HEK293 (cell line): ENCODE measurements at regions not wholly inside any gene's neighbourhood (a gene's known extent, or its start where the extent isn't known, plus 50 kb on each side); places are given as distances from the start of the nearest gene placed in this dataset.

ENCODE experiments used
- CTCF ChIA-PET: fragments of 350-600 bp; formaldehyde crosslinking; extraction: SDS; loops from one replicate; lab custom pipeline; 2021; ENCODE audit warnings: antibody characterized with exemption; lab: Yijun Ruan, JAX
- POLR2A ChIA-PET: fragments of 300-600 bp; formaldehyde crosslinking; extraction: SDS; loops from one replicate; lab custom pipeline; 2020; ENCODE audit warnings: antibody characterized with exemption, inconsistent platforms; lab: Yijun Ruan, JAX
- H3K27ac ChIP-seq: fragments of 200-500 bp; sonication (Bioruptor generic); 2 replicates; pipeline ENCODE4 v1.5.1; 2014; ENCODE audit warnings: low read depth, low read length, control low read depth, inconsistent platforms; ENCODE audit errors: extremely low read depth
- H3K36me3 ChIP-seq, 2 experiments: fragments of 200-500 bp in 1 of 2; sonication (Bioruptor generic) in 1 of 2; 1 replicate in 1 of 2; 2 replicates in 1 of 2; pipeline ENCODE4 v1.5.1; 2014 to 2017; ENCODE audit warnings: inconsistent platforms in 2 of 2, low read length in 2 of 2; ENCODE audit not compliant: control insufficient read depth in 2 of 2, insufficient read depth in 1 of 2
- H3K4me1 ChIP-seq: fragments of 200-500 bp; sonication (Bioruptor generic); 2 replicates; pipeline ENCODE4 v1.5.1; 2014; ENCODE audit warnings: mild to moderate bottlenecking, low read length, inconsistent platforms; ENCODE audit not compliant: control insufficient read depth, insufficient read depth
- H3K4me3 ChIP-seq: 2 replicates; pipeline ENCODE4 v1.5.1; 2011; ENCODE audit warnings: low read depth, mild to moderate bottlenecking, control low read depth, low read length, moderate library complexity
- H3K9me3 ChIP-seq: fragments of 200-500 bp; sonication (Bioruptor generic); 2 replicates; pipeline ENCODE4 v1.5.1; 2014; ENCODE audit warnings: low read depth, low read length, inconsistent platforms; ENCODE audit not compliant: control insufficient read depth, insufficient read depth
- IKZF3 ChIP-seq: fragments of 450-650 bp; IDR thresholded peaks from 2 replicates; pipeline ENCODE4 v1.5.0; 2018; ENCODE audit warnings: missing biosample characterization, mild to moderate bottlenecking, missing genetic modification characterization, moderate library complexity
- TRIM28 ChIP-seq: IDR thresholded peaks from 2 replicates; pipeline ENCODE4 v1.6.1; 2011; ENCODE audit warnings: low read length, control low read depth, borderline replicate concordance
- ZBTB10 ChIP-seq: fragments of 450-650 bp; formaldehyde crosslinking; IDR thresholded peaks from 2 replicates; pipeline ENCODE4 v1.5.1; 2016; ENCODE audit warnings: missing biosample characterization, missing genetic modification characterization
- ZFP37 ChIP-seq: fragments of 450-650 bp; formaldehyde crosslinking; IDR thresholded peaks from 2 replicates; pipeline ENCODE4 v1.5.1; 2016; ENCODE audit warnings: missing biosample characterization, missing genetic modification characterization
- ZNF18 ChIP-seq: fragments of 450-650 bp; formaldehyde crosslinking; IDR thresholded peaks from 2 replicates; pipeline ENCODE4 v1.5.1; 2016; ENCODE audit warnings: missing biosample characterization, missing genetic modification characterization
- ZNF302 ChIP-seq: fragments of 450-650 bp; formaldehyde crosslinking; IDR thresholded peaks from 2 replicates; pipeline ENCODE4 v1.5.1; 2016; ENCODE audit warnings: missing biosample characterization, missing genetic modification characterization, low read depth
- ZNF561 ChIP-seq: fragments of 450-650 bp; IDR thresholded peaks from 2 replicates; pipeline ENCODE4 v1.5.1; 2018; ENCODE audit warnings: missing biosample characterization, missing genetic modification characterization, borderline replicate concordance
- ZNF580 ChIP-seq: fragments of 450-650 bp; formaldehyde crosslinking; IDR thresholded peaks from 2 replicates; pipeline ENCODE4 v1.5.1; 2016; ENCODE audit warnings: missing biosample characterization, missing genetic modification characterization
- ZNF654 ChIP-seq: fragments of 450-650 bp; formaldehyde crosslinking; IDR thresholded peaks from 2 replicates; pipeline ENCODE4 v1.5.1; 2016; ENCODE audit warnings: low read depth, missing biosample characterization, missing genetic modification characterization
- ZNF776 ChIP-seq: fragments of 450-650 bp; formaldehyde crosslinking; IDR thresholded peaks from 2 replicates; pipeline ENCODE4 v1.5.0; 2017; ENCODE audit warnings: missing biosample characterization, missing genetic modification characterization, borderline replicate concordance
- ZSCAN4 ChIP-seq: fragments of 450-650 bp; formaldehyde crosslinking; IDR thresholded peaks from 2 replicates; pipeline ENCODE4 v1.5.1; 2017; ENCODE audit warnings: missing biosample characterization, missing genetic modification characterization
- TF ChIP-seq, protein P1 (sequence below): fragments of 450-650 bp; formaldehyde crosslinking; IDR thresholded peaks from 2 replicates; pipeline ENCODE4 v1.5.1; 2016; ENCODE audit warnings: missing biosample characterization, missing genetic modification characterization

GRCh38 chr20:22315073-22315472 is 269.3 kb downstream of the FOXA2 start:
- no peak for TF ChIP-seq ZNF561 (tag by site-specific recombination)
- TF ChIP-seq ZBTB10 (tag by site-specific recombination) = no peak
- TF ChIP-seq, all 188 proteins: peak for 0
- Histone ChIP-seq H3K27ac (no peak overlapping the region), H3K36me3 (no peaks in the 10 kb centered on the region), H3K4me1 (no peaks in the 10 kb centered on the region), H3K4me3 (no peak overlapping the region), H3K9me3 (no peaks in the 10 kb centered on the region)
- POLR2A ChIA-PET = no interaction called here
- CTCF ChIA-PET = interaction anchor here (0.5 to 2.0 kb wide), 9 partner anchors 17 to 595 kb away, joined by 3 to 6 read pairs (median 4); no protein-coding TSS in a partner anchor

DNA sequence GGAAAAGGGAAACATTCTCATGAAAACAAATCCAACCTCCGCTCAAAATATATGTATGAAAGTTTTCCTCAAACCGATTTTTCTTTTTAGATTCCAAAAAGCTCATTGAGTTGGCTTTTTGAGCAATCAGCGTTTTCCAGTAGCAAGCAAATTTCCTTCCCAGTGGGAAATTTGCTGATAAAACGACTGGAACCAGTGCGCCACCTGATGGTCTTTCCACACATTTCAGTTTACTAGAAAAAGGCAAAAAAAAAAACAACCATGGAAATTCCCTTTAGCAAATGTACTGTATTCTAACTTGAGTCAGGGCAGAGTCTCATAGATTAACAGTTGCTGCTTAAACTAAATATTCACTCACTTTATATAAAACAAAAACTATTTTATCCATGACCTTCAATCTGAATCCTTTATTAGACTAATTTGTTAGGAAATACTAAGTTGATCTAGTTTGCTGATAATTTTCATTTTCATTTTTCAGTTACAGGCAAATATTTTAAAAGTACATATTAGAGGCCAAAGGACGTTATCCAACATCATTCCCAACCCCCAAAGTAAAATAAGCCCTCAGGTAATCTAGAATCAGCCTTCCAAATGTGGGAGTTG is 271.5 kb downstream of the FOXA2 start:
- TF ChIP-seq, protein P1, sequence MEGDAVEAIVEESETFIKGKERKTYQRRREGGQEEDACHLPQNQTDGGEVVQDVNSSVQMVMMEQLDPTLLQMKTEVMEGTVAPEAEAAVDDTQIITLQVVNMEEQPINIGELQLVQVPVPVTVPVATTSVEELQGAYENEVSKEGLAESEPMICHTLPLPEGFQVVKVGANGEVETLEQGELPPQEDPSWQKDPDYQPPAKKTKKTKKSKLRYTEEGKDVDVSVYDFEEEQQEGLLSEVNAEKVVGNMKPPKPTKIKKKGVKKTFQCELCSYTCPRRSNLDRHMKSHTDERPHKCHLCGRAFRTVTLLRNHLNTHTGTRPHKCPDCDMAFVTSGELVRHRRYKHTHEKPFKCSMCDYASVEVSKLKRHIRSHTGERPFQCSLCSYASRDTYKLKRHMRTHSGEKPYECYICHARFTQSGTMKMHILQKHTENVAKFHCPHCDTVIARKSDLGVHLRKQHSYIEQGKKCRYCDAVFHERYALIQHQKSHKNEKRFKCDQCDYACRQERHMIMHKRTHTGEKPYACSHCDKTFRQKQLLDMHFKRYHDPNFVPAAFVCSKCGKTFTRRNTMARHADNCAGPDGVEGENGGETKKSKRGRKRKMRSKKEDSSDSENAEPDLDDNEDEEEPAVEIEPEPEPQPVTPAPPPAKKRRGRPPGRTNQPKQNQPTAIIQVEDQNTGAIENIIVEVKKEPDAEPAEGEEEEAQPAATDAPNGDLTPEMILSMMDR (tag by site-specific recombination) = peak; percentile 25; the same call in 1 of the 2 replicates
- TF ChIP-seq ZNF654 (tag by site-specific recombination) (peak; percentile 69), IKZF3 (tag by site-specific recombination) (peak; percentile 84), ZNF580 (tag by site-specific recombination) (no peak)
- no peak overlapping the region for H3K4me3 ChIP-seq
- ChIA-PET POLR2A (no interaction called here), CTCF (interaction anchor here (0.6 to 2.0 kb wide), 16 partner anchors 9 to 672 kb away, joined by 3 to 9 read pairs (median 3); no protein-coding TSS in a partner anchor)
- H3K9me3 ChIP-seq = no peaks in the 10 kb centered on the region
- H3K27ac ChIP-seq = no peak overlapping the region
- H3K4me1 ChIP-seq = no peaks in the 10 kb centered on the region
- H3K36me3 ChIP-seq = no peaks in the 10 kb centered on the region

DNA sequence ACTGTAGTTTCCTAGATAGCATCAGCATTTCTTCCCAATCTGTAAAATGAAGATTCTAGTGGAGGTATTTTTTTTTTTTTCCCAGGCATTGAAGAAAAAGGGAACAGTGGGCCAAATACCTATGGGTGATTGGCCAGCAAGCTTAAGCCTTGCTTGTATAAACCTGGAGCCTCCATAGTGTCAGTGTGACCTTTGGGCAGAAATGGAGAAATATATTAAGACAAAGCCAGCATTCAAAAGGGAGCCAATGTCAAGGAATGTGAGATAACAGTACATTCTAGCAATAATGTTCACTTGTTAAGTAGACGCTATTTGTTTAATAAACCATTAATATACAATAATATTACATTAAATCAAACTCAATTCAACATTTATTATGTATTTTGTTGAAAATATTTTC is 275.4 kb downstream of the FOXA2 start:
- POLR2A ChIA-PET = no interaction called here
- H3K27ac ChIP-seq = no peak overlapping the region
- CTCF ChIA-PET = interaction anchor here (0.6 to 1.3 kb wide), 3 partner anchors 83 to 631 kb away, joined by 3 to 4 read pairs (median 4); no protein-coding TSS in a partner anchor
- no peak for TF ChIP-seq ZNF302 (tag by site-specific recombination)
- TF ChIP-seq TRIM28 = no peak
- no peak for TF ChIP-seq ZSCAN4 (tag by site-specific recombination)
- no peak for TF ChIP-seq ZFP37 (tag by site-specific recombination)
- no peak for TF ChIP-seq ZNF561 (tag by site-specific recombination)
- no peak for TF ChIP-seq ZNF776 (tag by site-specific recombination)
- TF ChIP-seq ZNF18 (tag by site-specific recombination) = no peak
- no peaks in the 10 kb centered on the region for H3K9me3 ChIP-seq
- no peaks in the 10 kb centered on the region for H3K4me1 ChIP-seq
- no peaks in the 10 kb centered on the region for H3K36me3 ChIP-seq
- H3K4me3 ChIP-seq = no peak overlapping the region
